IMR-90 (cell line): ENCODE measurements at regions not wholly inside any gene's neighbourhood (a gene's known extent, or its start where the extent isn't known, plus 50 kb on each side); places are given as distances from the start of the nearest gene placed in this dataset.

ENCODE experiments used
- BHLHE40 ChIP-seq: fragments of 150-350 bp; IDR thresholded peaks from 2 replicates; pipeline ENCODE4 v1.6.1; 2016; ENCODE audit warnings: mild to moderate bottlenecking, low read depth, low read length
- CEBPB ChIP-seq: IDR thresholded peaks from 2 replicates; pipeline ENCODE4 v1.6.1; 2012; ENCODE audit warnings: low read depth, low read length, improper control_type of control experiment
- FOS ChIP-seq: fragments of 150-350 bp; IDR thresholded peaks from 2 replicates; pipeline ENCODE4 v1.6.1; 2016; ENCODE audit warnings: low read depth, low read length
- MAZ ChIP-seq: IDR thresholded peaks from 2 replicates; pipeline ENCODE4 v1.6.1; 2012; ENCODE audit warnings: low read depth, mild to moderate bottlenecking, low read length, improper control_type of control experiment, moderate library complexity, borderline replicate concordance
- POLR2A ChIP-seq: IDR thresholded peaks from 2 replicates; pipeline ENCODE4 v1.6.1; 2012; ENCODE audit warnings: mild to moderate bottlenecking, low read depth, low read length
- RAD21 ChIP-seq: IDR thresholded peaks from 2 replicates; pipeline ENCODE4 v1.6.1; 2012; ENCODE audit warnings: low read length, improper control_type of control experiment
- TF ChIP-seq, protein P1 (sequence below): conservative IDR thresholded peaks from 2 replicates; pipeline ENCODE4 v1.5.1; 2012; ENCODE audit warnings: mild to moderate bottlenecking, low read depth, low read length, improper control_type of control experiment
- TF ChIP-seq, protein P2 (sequence below): fragments of 150-350 bp; IDR thresholded peaks from 2 replicates; pipeline ENCODE4 v1.6.1; 2017; ENCODE audit warnings: mild to moderate bottlenecking, antibody characterized with exemption, low read length, low read depth
- TF ChIP-seq, protein P3 (sequence below): fragments of 150-350 bp; IDR thresholded peaks from 2 replicates; pipeline ENCODE4 v1.6.1; 2016; ENCODE audit warnings: low read depth, mild to moderate bottlenecking, low read length, moderate library complexity, borderline replicate concordance

DNA sequence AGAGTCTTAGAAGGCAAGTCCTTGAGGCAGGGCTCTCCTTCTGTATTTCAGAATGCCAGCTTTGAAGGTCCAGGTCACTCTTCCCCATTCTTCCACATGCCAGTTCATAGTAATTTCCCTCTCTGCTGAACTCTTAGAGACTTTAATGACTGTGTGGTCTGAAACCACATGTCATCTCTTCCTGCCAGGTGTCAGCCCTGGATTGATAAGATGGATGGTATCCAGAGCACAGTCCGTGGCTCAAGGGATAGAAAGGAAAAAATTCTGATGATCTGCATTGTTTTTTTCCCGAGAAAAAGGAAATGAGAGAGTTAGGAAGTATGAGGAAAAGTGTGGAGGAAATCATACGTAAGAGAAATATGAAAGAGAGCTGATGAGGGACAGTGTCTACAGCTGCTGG, 250.9 kb downstream of the TPBG start:
- TF ChIP-seq BHLHE40 (no peak), RAD21 (no peak), POLR2A (no peak), FOS (no peak), MAZ (no peak), CEBPB (no peak)
- TF ChIP-seq, protein P1, sequence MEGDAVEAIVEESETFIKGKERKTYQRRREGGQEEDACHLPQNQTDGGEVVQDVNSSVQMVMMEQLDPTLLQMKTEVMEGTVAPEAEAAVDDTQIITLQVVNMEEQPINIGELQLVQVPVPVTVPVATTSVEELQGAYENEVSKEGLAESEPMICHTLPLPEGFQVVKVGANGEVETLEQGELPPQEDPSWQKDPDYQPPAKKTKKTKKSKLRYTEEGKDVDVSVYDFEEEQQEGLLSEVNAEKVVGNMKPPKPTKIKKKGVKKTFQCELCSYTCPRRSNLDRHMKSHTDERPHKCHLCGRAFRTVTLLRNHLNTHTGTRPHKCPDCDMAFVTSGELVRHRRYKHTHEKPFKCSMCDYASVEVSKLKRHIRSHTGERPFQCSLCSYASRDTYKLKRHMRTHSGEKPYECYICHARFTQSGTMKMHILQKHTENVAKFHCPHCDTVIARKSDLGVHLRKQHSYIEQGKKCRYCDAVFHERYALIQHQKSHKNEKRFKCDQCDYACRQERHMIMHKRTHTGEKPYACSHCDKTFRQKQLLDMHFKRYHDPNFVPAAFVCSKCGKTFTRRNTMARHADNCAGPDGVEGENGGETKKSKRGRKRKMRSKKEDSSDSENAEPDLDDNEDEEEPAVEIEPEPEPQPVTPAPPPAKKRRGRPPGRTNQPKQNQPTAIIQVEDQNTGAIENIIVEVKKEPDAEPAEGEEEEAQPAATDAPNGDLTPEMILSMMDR: no peak
- TF ChIP-seq, protein P2, sequence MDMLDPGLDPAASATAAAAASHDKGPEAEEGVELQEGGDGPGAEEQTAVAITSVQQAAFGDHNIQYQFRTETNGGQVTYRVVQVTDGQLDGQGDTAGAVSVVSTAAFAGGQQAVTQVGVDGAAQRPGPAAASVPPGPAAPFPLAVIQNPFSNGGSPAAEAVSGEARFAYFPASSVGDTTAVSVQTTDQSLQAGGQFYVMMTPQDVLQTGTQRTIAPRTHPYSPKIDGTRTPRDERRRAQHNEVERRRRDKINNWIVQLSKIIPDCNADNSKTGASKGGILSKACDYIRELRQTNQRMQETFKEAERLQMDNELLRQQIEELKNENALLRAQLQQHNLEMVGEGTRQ: no peak
- TF ChIP-seq, protein P3, sequence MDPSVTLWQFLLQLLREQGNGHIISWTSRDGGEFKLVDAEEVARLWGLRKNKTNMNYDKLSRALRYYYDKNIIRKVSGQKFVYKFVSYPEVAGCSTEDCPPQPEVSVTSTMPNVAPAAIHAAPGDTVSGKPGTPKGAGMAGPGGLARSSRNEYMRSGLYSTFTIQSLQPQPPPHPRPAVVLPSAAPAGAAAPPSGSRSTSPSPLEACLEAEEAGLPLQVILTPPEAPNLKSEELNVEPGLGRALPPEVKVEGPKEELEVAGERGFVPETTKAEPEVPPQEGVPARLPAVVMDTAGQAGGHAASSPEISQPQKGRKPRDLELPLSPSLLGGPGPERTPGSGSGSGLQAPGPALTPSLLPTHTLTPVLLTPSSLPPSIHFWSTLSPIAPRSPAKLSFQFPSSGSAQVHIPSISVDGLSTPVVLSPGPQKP: no peak
